PC-3 (cell line): ENCODE measurements at regions not wholly inside any gene's neighbourhood (a gene's known extent, or its start where the extent isn't known, plus 50 kb on each side); places are given as distances from the start of the nearest gene placed in this dataset.
A peak's percentile ranks its signal among the peaks of the same experiment; 100 is the strongest.

Experiments used
- ATAC-seq: fragments of 200-7000 bp; cut with Tn5 transposase; 2 replicates; pipeline ENCODE4 v1.9.1; 2020; ENCODE audit warnings: mild to moderate bottlenecking, moderate library complexity
- BruUV-seq: library from RNA; stranded (reverse); fragments of 400-500 nt; replicated peaks from 2 replicates; lab custom pipeline; 2021; lab: Mats Ljungman, UMichigan
- CTCF ChIA-PET: fragments of 300-600 bp; sonication (Branson Sonifier 250); formaldehyde crosslinking; loops from one replicate; lab custom pipeline; 2022; ENCODE audit warnings: antibody characterized with exemption; lab: Charles Lee
- POLR2A ChIA-PET: fragments of 300-600 bp; sonication (Branson Sonifier 250); formaldehyde crosslinking; loops from one replicate; lab custom pipeline; 2022; ENCODE audit warnings: antibody characterized with exemption; ENCODE audit not compliant: unreplicated experiment; lab: Charles Lee
- DNase-seq: peaks from one replicate; pipeline ENCODE4 v3.0.0-alpha.2; 2015
- H2AFZ ChIP-seq: fragments of 300-600 bp; sonication (generic); 2 replicates; pipeline ENCODE4 v1.6.0; 2016; ENCODE audit warnings: antibody characterized with exemption, low read length
- H3F3A ChIP-seq: fragments of 300-600 bp; sonication (generic); one replicate; pipeline ENCODE4 v1.6.0; 2017; ENCODE audit warnings: antibody characterized with exemption, low read length, control low read depth, mild to moderate bottlenecking; ENCODE audit not compliant: unreplicated experiment
- H3K27ac ChIP-seq: fragments of 300-600 bp; sonication (generic); 2 replicates; pipeline ENCODE4 v1.5.1; 2016; ENCODE audit warnings: mild to moderate bottlenecking, low read length
- H3K27me3 ChIP-seq: fragments of 300-600 bp; sonication (generic); 2 replicates; pipeline ENCODE4 v1.6.1; 2016; ENCODE audit warnings: low read length, mixed read lengths
- H3K36me3 ChIP-seq: fragments of 300-600 bp; sonication (generic); 2 replicates; pipeline ENCODE4 v1.6.1; 2016; ENCODE audit warnings: low read depth, mixed run types, low read length, mixed read lengths
- H3K4me1 ChIP-seq: fragments of 300-600 bp; sonication (generic); 2 replicates; pipeline ENCODE4 v1.5.1; 2016; ENCODE audit warnings: low read length; ENCODE audit not compliant: insufficient read depth
- H3K4me2 ChIP-seq: fragments of 300-600 bp; sonication (generic); 2 replicates; pipeline ENCODE4 v1.6.0; 2016; ENCODE audit warnings: low read length
- H3K4me3 ChIP-seq: fragments of 300-600 bp; sonication (generic); 2 replicates; pipeline ENCODE4 v1.5.1; 2016; ENCODE audit warnings: mild to moderate bottlenecking, low read length, mixed read lengths
- H3K79me2 ChIP-seq: fragments of 300-600 bp; sonication (generic); 2 replicates; pipeline ENCODE4 v1.6.1; 2017; ENCODE audit warnings: low read length, mixed read lengths
- H3K9ac ChIP-seq: fragments of 300-600 bp; sonication (generic); 2 replicates; pipeline ENCODE4 v1.6.0; 2016; ENCODE audit warnings: mild to moderate bottlenecking, low read length
- H3K9me2 ChIP-seq: fragments of 300-600 bp; sonication (generic); replicated peaks from 2 replicates; pipeline ENCODE4 v1.6.1; 2016; ENCODE audit warnings: mixed run types, low read length, mixed read lengths
- H3K9me3 ChIP-seq: fragments of 300-600 bp; sonication (generic); 2 replicates; pipeline ENCODE4 v1.6.1; 2016; ENCODE audit warnings: low read length, mixed read lengths
- H4K20me1 ChIP-seq: fragments of 300-600 bp; sonication (generic); 2 replicates; pipeline ENCODE4 v1.6.1; 2016; ENCODE audit warnings: low read length, mixed read lengths
- EZH2 ChIP-seq: fragments of 300-600 bp; sonication (generic); IDR thresholded peaks from one replicate; pipeline ENCODE4 v1.6.1; 2017; ENCODE audit warnings: antibody characterized with exemption, mild to moderate bottlenecking, low read length; ENCODE audit not compliant: unreplicated experiment
- EZH2phosphoT487 ChIP-seq: fragments of 300-600 bp; sonication (generic); IDR thresholded peaks from 2 replicates; pipeline ENCODE4 v1.6.1; 2018; ENCODE audit warnings: mild to moderate bottlenecking, antibody characterized with exemption, low read length, borderline replicate concordance
- intact Hi-C: fragments of 100-400 bp; cut with micrococcal nuclease; formaldehyde crosslinking; loops from 2 replicates; pipeline ENCODE4 v1.9.0; 2023
- TF ChIP-seq, protein P1 (sequence below): fragments of 300-600 bp; sonication (generic); conservative IDR thresholded peaks from 2 replicates; pipeline ENCODE4 v1.5.1; 2017; ENCODE audit warnings: antibody characterized with exemption, low read depth, mild to moderate bottlenecking, low read length

DNA sequence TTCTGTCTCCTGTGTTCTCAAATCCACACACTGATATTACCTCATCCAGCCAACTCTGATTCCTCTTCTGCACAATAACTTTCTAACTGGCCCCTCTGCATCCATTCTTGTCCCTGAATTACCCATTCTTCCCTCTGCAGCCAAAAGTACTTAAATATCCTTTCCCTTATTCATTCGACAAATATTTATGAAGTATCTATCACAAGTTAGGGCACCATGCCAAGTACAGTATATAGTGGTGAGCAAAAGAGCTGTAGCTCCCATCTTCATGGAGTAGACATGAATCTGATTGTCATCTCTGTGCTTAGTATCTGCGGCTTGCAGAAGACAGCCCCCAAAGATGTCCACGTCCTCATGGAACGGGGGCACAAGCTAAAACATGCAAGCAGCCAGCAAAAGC is 316.8 kb downstream of the SETD4 start:
- CTCF ChIA-PET = interaction anchor here (0.6 kb wide), 1 partner anchor 50 kb away, joined by 3 read pairs; no protein-coding TSS in a partner anchor
- no peak overlapping the region for H2AFZ ChIP-seq
- no TSS peak for BruUV-seq

DNA sequence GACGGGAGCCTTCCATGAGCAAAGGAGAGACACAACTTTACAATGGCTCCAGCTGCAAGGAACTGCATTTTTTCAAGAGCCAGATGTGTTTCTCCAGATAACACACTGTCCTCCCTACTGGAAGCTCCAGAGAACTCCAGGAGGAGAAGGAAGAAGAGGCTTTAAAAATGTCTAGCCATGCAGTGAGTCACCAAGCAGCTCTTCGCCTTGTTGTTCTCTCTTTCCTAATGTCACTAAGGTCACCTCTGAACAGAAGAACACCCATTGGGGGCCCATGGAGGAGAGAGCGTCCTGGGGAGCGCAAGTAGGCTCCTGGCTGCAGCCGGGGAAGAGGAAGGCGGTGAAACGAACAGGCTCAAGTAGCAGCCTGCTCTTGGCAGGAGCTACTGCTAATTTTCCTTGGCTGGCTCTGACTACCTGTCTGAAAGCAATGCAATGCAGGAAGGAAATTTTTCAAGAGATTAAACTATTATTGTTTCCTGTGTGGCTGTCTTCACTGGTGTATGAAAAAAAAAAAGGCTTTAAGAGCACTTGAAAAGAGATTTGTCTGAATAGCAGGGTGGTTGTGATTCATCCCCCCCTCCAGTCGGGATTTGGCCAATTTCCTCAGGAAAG is 321.9 kb downstream of the SETD4 start:
- Histone ChIP-seq H3K4me2 (no peak overlapping the region; the same call in 1 of the 2 replicates), H2AFZ (no peak overlapping the region), H3K9ac (no peak overlapping the region), H3K36me3 (no peaks in the 10 kb centered on the region), H3K27ac (peak overlapping the region; percentile 10; the same call in 1 of the 2 replicates), H3K9me2 (no peaks in the 10 kb centered on the region), H3K4me3 (no peak overlapping the region), H3K4me1 (peaks cover 20% of the 10 kb centered on the region), H3K27me3 (no peaks in the 10 kb centered on the region), H3K79me2 (no peaks in the 10 kb centered on the region), H3F3A (no peaks in the 10 kb centered on the region), H4K20me1 (no peaks in the 10 kb centered on the region), H3K9me3 (no peaks in the 10 kb centered on the region; the same call in 1 of the 2 replicates)
- DNase-seq = peak; percentile 27
- ATAC-seq = peak; percentile 50
- TF ChIP-seq EZH2phosphoT487 (no peak), EZH2 (no peak)
- TF ChIP-seq, protein P1, sequence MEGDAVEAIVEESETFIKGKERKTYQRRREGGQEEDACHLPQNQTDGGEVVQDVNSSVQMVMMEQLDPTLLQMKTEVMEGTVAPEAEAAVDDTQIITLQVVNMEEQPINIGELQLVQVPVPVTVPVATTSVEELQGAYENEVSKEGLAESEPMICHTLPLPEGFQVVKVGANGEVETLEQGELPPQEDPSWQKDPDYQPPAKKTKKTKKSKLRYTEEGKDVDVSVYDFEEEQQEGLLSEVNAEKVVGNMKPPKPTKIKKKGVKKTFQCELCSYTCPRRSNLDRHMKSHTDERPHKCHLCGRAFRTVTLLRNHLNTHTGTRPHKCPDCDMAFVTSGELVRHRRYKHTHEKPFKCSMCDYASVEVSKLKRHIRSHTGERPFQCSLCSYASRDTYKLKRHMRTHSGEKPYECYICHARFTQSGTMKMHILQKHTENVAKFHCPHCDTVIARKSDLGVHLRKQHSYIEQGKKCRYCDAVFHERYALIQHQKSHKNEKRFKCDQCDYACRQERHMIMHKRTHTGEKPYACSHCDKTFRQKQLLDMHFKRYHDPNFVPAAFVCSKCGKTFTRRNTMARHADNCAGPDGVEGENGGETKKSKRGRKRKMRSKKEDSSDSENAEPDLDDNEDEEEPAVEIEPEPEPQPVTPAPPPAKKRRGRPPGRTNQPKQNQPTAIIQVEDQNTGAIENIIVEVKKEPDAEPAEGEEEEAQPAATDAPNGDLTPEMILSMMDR = no peak
- no TSS peak for BruUV-seq
- ChIA-PET CTCF (no interaction called here), POLR2A (no interaction called here)
- intact Hi-C loops = loop anchor here (10.0 kb wide), 1 partner anchor 96 kb away; no protein-coding TSS in a partner anchor

More for the DNA sequence above, 316.8 kb downstream of the SETD4 start:
- H3K36me3 ChIP-seq = no peaks in the 10 kb centered on the region
- no peaks in the 10 kb centered on the region for H3K9me2 ChIP-seq
- TF ChIP-seq, protein P1 = no peak
- no peak overlapping the region for H3K9ac ChIP-seq
- peak; percentile 20; the same call in 1 of the 2 replicates for ATAC-seq
- H3F3A ChIP-seq = no peaks in the 10 kb centered on the region
- intact Hi-C loops = no loop called here
- no peaks in the 10 kb centered on the region; the same call in 1 of the 2 replicates for H3K9me3 ChIP-seq
- no peak overlapping the region for H3K4me3 ChIP-seq
- peak; percentile 86 for DNase-seq
- H3K27ac ChIP-seq = peak overlapping the region; percentile 26; the same call in 1 of the 2 replicates
- POLR2A ChIA-PET = no interaction called here
- H3K4me2 ChIP-seq = peak overlapping the region; percentile 3; the same call in 1 of the 2 replicates
- no peaks in the 10 kb centered on the region for H4K20me1 ChIP-seq
- H3K4me1 ChIP-seq = peaks cover 39% of the 10 kb centered on the region
- H3K79me2 ChIP-seq = no peaks in the 10 kb centered on the region
- H3K27me3 ChIP-seq = no peaks in the 10 kb centered on the region

DNA sequence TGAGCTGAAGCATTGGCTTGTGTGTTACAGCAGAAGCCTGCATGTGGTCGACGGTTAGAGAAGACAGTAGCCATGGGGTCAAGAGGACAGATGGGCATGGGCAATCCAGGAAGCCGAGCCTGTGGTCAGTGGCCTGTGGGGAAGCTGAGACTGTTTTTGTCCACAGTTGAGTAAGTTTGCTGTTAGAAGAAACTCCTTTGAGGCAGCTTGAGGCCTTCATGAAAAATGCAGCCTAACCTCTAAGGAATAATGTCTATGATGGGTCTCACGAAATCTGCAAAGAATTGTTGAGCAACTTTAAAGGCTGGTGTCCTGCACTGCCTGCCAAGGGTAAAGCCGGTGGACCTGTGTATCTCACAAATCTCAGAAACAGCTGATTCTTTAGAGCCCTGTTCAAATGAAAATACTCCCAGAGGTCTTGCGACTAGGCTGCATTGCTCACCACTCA is 322.4 kb downstream of the SETD4 start:
- ChIA-PET POLR2A (no interaction called here), CTCF (no interaction called here)
- H2AFZ ChIP-seq = no peak overlapping the region
- intact Hi-C loops = loop anchor here (10.0 kb wide), 1 partner anchor 97 kb away; no protein-coding TSS in a partner anchor
- no peaks in the 10 kb centered on the region for H4K20me1 ChIP-seq
- BruUV-seq = no TSS peak
- no peaks in the 10 kb centered on the region for H3K9me2 ChIP-seq
- DNase-seq (no peak), ATAC-seq (no peak)
- no peaks in the 10 kb centered on the region for H3F3A ChIP-seq
- H3K27ac ChIP-seq = peak overlapping the region; percentile 10; the same call in 1 of the 2 replicates
- no peak overlapping the region for H3K4me3 ChIP-seq
- TF ChIP-seq, protein P1 = no peak
- TF ChIP-seq EZH2 (no peak), EZH2phosphoT487 (no peak)
- H3K4me2 ChIP-seq = no peak overlapping the region
- H3K9me3 ChIP-seq = no peaks in the 10 kb centered on the region; the same call in 1 of the 2 replicates
- no peaks in the 10 kb centered on the region for H3K27me3 ChIP-seq
- peaks cover 15% of the 10 kb centered on the region for H3K4me1 ChIP-seq
- H3K36me3 ChIP-seq = no peaks in the 10 kb centered on the region
- no peaks in the 10 kb centered on the region for H3K79me2 ChIP-seq
- H3K9ac ChIP-seq = no peak overlapping the region
